HG02678 (cell line): ENCODE measurements at regions not wholly inside any gene's neighbourhood (a gene's known extent, or its start where the extent isn't known, plus 50 kb on each side); places are given as distances from the start of the nearest gene placed in this dataset.
"Not testable (repeated sequence)": the region's sequence is repeated elsewhere in the genome, so short reads cannot be mapped to it uniquely, and the experiment has no call there.

ENCODE experiments used
- ATAC-seq: cut with Tn5 transposase; IDR thresholded peaks from one replicate; pipeline ENCODE4 v1.9.1; 2021; ENCODE audit warnings: mild to moderate bottlenecking, moderate library complexity; ENCODE audit not compliant: unreplicated experiment

- ATAC-seq: no peak
Observed at GRCh38 chr5:167063116-167063515, 1228.3 kb upstream of the WWC1 start.

DNA sequence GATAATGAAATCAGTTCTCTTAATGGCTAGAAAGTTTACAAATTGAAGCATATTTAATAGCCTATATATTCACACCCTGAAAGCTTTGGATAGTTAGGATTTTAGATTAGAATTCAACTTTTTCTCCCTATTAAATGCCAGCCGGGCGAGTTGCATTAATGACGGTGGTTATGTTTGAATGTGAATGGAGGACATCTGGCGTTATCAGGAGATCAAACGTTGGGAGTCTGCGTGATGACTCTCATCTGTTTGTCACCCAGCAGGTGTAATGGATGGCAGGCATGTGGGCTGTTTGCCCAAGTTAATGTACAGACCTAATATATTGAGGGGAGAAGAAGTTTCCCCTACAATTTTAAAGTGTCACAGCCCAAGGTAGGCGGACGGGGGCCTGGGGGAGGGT is 1227.7 kb upstream of the WWC1 start:
- no peak for ATAC-seq

GRCh38 chr5:167064198-167064776 is 1227.2 kb upstream of the WWC1 start:
- ATAC-seq: no peak

DNA sequence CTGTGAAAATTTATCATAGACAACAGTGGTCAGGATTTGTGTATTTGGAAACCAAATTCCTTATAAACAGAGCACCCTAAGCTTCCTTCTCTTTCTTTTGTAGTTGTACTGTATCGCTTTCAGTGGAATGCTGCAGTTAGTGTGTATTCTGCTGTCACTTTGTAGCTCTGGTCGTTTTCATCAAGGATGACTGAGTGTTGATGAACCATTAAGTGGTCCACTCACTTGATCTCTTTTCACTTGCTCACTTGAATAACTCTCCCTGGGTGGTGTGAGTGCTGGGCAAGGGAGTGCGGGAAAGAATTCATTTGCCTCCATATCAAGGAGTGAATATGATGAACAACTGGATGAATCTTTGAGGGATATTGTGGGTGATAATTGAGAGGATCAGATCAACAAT is 1225.7 kb upstream of the WWC1 start:
- no peak for ATAC-seq

GRCh38 chr5:167071981-167072610 is 1219.3 kb upstream of the WWC1 start:
- no peak for ATAC-seq

- ATAC-seq: no peak
Observed at GRCh38 chr5:167081561-167081960, 1209.9 kb upstream of the WWC1 start.

- no peak for ATAC-seq
Observed at GRCh38 chr5:167096816-167097215, 1194.6 kb upstream of the WWC1 start.

DNA sequence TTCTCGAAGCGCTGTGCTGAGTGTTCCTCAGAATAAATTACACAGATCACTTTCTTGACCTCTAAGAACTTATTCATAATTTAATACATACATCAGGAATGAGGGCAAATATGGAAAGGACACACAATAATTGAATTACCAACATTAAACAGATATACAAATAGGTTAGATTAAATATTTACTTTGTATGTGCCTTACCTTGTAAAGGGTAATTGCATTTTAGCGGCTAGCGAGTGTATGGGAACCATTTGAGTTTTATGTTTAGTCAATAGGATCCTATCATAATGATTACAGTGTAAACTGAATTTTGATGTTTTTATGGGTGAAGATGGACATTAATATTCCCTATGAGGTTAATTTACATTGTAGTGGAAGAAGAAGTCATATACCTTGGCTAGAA is 1187.1 kb upstream of the WWC1 start:
- ATAC-seq: no peak

GRCh38 chr5:167105941-167106340 is 1185.5 kb upstream of the WWC1 start:
- ATAC-seq: no peak

DNA sequence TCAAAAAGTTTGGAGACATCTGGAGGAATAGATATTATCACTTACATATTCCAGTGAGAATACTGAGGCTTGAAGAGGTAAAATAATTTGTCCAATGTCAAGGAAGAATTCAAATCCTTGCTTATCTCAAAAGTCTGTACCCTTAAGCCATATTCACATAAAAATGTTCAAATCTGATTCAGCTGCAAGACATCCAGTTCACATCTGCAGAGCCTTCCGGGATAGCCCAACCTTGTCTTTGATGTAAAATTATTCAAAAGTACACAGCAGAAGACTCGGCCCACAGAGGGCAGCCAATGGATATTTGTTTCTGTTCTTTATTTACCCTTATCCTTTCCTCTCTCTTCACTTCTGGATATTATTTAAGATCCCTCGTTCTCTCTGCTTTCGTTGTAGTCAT is 1183.8 kb upstream of the WWC1 start:
- no peak for ATAC-seq

- ATAC-seq: not testable (repeated sequence)
Observed at GRCh38 chr5:167108266-167108665, 1183.2 kb upstream of the WWC1 start.

GRCh38 chr5:167112556-167112955 is 1178.9 kb upstream of the WWC1 start:
- ATAC-seq: no peak

GRCh38 chr5:167122267-167122666 is 1169.2 kb upstream of the WWC1 start:
- no peak for ATAC-seq

DNA sequence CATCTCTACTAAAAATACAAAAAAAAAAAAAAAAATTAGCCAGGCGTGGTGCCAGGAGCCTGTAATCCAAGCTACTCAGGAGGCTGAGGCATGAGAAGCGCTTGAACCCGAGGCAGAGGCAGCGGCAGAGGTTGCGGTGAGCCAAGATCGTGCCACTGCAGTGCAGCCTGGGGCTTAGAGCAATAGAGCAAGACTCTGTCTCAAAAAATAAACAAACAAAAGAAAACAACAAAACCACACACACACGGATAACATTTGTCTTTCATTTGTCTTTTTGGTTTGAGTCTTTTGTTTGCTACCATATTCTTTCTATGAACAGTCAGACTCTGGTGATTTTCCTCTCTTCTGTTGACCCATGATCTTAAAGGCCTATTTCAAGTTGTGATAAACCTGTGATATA is 1168.3 kb upstream of the WWC1 start:
- no peak for ATAC-seq

DNA sequence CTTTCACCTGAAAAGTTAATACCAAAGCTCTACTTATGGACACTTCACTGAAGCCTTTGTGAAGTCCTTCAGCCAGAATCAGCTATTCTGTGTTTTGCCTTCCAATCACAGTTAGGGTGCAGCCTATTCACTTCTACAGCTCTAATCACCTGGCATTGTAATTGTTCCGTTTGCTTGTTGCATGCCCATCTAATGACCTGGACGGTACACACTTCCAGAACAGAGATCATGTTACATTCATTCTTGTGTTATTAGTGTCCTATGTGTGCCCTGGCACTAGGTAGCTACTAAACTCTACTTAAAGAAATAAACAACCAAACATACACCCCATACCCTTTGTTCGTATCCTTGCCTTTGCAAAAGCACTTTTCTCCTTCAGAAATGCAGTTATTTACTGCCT is 1162.9 kb upstream of the WWC1 start:
- no peak for ATAC-seq

DNA sequence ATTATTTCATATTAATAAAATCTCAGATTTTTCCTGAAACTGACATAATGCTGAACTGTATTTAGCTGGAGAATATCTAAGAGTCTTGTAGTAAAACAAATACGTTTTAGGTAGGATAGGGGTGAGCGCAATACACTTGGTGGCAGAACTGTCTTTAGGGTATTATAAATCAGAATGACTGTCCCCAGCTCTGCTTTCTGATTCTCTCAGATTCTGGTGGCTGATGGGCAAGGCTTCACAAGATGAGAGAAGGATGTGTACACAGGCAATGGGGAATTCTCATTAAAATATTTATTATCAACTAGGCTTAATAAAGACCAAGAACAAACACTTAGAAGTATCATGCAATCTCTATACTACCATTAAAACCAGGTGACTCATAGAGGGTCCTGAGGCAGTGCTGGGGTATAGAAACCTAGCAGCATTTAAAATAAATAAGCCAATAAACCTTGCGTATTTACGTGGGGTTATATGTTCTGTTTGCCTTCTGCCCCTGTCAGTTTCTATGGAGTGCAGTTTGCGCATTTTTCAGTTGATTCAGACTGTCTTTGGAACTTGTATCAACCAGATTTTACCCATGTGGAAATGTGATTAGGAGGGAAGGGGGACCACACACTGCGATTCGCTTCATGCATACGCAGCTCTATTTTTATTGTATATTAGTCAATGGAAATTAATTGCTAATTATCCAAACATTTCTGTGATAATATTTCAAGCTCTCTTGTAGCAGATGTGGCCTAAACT is 1150.7 kb upstream of the WWC1 start:
- no peak for ATAC-seq

DNA sequence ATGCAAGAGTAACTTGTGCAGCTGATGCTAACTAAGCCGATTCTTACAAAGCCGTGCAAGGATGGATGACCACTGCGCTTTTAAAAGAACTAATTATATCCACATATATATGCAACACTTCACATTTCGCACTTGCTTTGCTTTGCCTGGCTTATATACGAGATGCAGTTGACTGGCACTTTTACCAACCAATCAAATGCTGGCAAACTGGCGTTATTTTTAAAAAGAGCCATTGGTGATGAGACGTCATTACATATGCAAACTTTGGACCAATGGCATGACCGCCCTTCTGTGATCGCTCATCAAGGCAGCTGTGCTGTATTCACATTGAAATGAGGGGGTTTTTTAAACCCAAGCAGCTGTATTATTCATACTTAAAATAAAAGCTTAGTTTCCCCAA is 1147.7 kb upstream of the WWC1 start:
- ATAC-seq: no peak

DNA sequence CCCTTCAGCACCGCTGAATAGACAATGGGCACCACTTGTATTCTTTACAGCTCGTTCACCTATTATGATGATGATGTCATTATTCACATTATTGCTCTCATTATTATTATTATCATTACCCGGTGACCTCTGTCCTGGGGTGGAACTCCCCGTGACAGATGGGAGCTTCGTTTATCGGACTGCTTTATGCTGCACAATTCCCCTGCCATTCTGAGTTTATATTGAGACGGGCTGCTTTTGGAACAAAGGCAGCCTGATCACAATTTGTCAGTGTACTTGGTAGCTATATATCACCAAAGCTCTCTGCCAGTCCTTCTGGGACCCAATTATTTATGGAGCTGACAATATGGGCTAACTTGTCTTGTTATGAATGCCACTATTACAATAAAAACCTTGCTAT is 1145.6 kb upstream of the WWC1 start:
- ATAC-seq: no peak

GRCh38 chr5:167147879-167148278 is 1143.6 kb upstream of the WWC1 start:
- ATAC-seq: no peak

DNA sequence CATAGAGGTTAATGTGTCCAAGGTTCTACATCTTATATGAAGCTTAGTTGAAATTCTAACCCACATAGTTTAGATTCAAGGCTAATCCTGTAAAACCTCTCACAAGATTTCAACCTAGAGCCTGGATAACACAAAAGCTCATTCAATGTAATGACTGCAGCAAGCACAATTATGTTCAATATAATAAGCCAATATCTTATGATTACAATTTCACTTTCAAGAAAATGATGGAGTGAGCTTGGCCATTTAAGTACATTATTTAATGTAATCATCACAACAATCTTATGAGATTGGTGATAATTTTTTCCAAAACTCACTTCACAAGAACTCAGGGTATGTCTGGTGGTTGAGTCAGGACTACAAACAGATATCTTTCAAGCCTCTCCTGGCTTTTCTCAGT is 1140.8 kb upstream of the WWC1 start:
- no peak for ATAC-seq

- no peak for ATAC-seq
Observed at GRCh38 chr5:167152561-167152960, 1138.9 kb upstream of the WWC1 start.

GRCh38 chr5:167155387-167156005 is 1135.9 kb upstream of the WWC1 start:
- ATAC-seq: no peak
